Hematopoietic multipotent progenitor cell treated with erythropoietin and hydrocortisone succinate and interleukin-3 and kit ligand, for 6 days (in vitro differentiated cells): ENCODE measurements at regions not wholly inside any gene's neighbourhood (a gene's known extent, or its start where the extent isn't known, plus 50 kb on each side); places are given as distances from the start of the nearest gene placed in this dataset.
A peak's percentile ranks its signal among the peaks of the same experiment; 100 is the strongest.
"Not testable (repeated sequence)": the region's sequence is repeated elsewhere in the genome, so short reads cannot be mapped to it uniquely, and the experiment has no call there.

Source experiments
- DNase-seq: peaks from one replicate; pipeline ENCODE4 v3.0.0-alpha.2; 2015

- no peak for DNase-seq
Observed at GRCh38 chr3:72624656-72625055, 223.6 kb downstream of the SHQ1 start.

GRCh38 chr3:72618739-72619138 is 229.5 kb downstream of the SHQ1 start:
- peak; percentile 73 for DNase-seq

GRCh38 chr3:72617424-72618024 is 230.7 kb downstream of the SHQ1 start:
- DNase-seq = no peak

GRCh38 chr3:72615776-72616175 is 232.5 kb downstream of the SHQ1 start:
- no peak for DNase-seq

- DNase-seq = no peak
Observed at GRCh38 chr3:72615182-72615581, 233.1 kb downstream of the SHQ1 start.

GRCh38 chr3:72614394-72615074 is 233.7 kb downstream of the SHQ1 start:
- DNase-seq = peak; percentile 51

GRCh38 chr3:72613871-72614270 is 234.4 kb downstream of the SHQ1 start:
- no peak for DNase-seq

- not testable (repeated sequence) for DNase-seq
Observed at GRCh38 chr3:72609114-72609513, 239.1 kb downstream of the SHQ1 start.

- DNase-seq = no peak
Observed at GRCh38 chr3:72606005-72606800, 242.0 kb downstream of the SHQ1 start.

GRCh38 chr3:72604328-72604727 is 243.9 kb downstream of the SHQ1 start:
- no peak for DNase-seq

GRCh38 chr3:72601983-72602750 is 246.1 kb downstream of the SHQ1 start:
- DNase-seq = no peak

- DNase-seq = no peak
Observed at GRCh38 chr3:72601060-72601459, 247.2 kb downstream of the SHQ1 start.

- no peak for DNase-seq
Observed at GRCh38 chr3:72597756-72598195, 250.5 kb downstream of the SHQ1 start.

- no peak for DNase-seq
Observed at GRCh38 chr3:72597043-72597442, 251.2 kb downstream of the SHQ1 start.

GRCh38 chr3:72595927-72596610 is 252.2 kb downstream of the SHQ1 start:
- no peak for DNase-seq

GRCh38 chr3:72595376-72595775 is 252.9 kb downstream of the SHQ1 start:
- DNase-seq = peak; percentile 79

- no peak for DNase-seq
Observed at GRCh38 chr3:72594615-72595215, 253.5 kb downstream of the SHQ1 start.

GRCh38 chr3:72593881-72594397 is 254.3 kb downstream of the SHQ1 start:
- no peak for DNase-seq

GRCh38 chr3:72591522-72592421 is 256.5 kb downstream of the SHQ1 start:
- peak; percentile 95 for DNase-seq

- no peak for DNase-seq
Observed at GRCh38 chr3:72590732-72591221, 257.5 kb downstream of the SHQ1 start.

- peak; percentile 19 for DNase-seq
Observed at GRCh38 chr3:72587282-72587681, 261.0 kb downstream of the SHQ1 start.
